Thyroid gland (tissue), 4 donors: ENCODE measurements at regions not wholly inside any gene's neighbourhood (a gene's known extent, or its start where the extent isn't known, plus 50 kb on each side); places are given as distances from the start of the nearest gene placed in this dataset.

ENCODE experiments used
- DNase-seq, 2 donors: peaks; one replicate each; pipeline ENCODE4 v3.0.0-alpha.2; 2019
- H3K27ac ChIP-seq, 3 donors: fragments of 200-600 bp; sonication (generic); 1 replicate in 2 of 3; 2 replicates in 1 of 3; pipeline ENCODE4 v1.5.1; 2016 to 2019; ENCODE audit warnings: mild to moderate bottlenecking in 1 of 3, moderate library complexity in 1 of 3
- H3K27me3 ChIP-seq: fragments of 200-600 bp; sonication (generic); one replicate; pipeline ENCODE4 v1.5.1; 2019
- H3K36me3 ChIP-seq, 2 donors: fragments of 200-600 bp; sonication (generic); one replicate each; pipeline ENCODE4 v1.5.1; 2016 to 2019
- H3K4me1 ChIP-seq, 2 donors: fragments of 200-600 bp; sonication (generic); one replicate each; pipeline ENCODE4 v1.5.1; 2017 to 2019
- H3K4me3 ChIP-seq, 3 donors: fragments of 200-600 bp; sonication (generic); replicated peaks in 1 of 3; 1 replicate in 2 of 3; 2 replicates in 1 of 3; pipeline ENCODE4 v1.5.1; 2016; ENCODE audit warnings: mild to moderate bottlenecking in 1 of 3
- H3K9me3 ChIP-seq: fragments of 200-600 bp; sonication (generic); one replicate; pipeline ENCODE4 v1.5.1; 2017
- CTCF ChIP-seq, 6 experiments: fragments of 200-600 bp in 3 of 6; fragments of 450-650 bp in 3 of 6; sonication (generic) in 3 of 6; IDR thresholded peaks; one replicate each; pipeline ENCODE4 v1.5.1; 2016 to 2019; ENCODE audit warnings: antibody characterized with exemption in 6 of 6, mild to moderate bottlenecking in 2 of 6, inconsistent platforms in 1 of 6, moderate library complexity in 1 of 6
- POLR2A ChIP-seq, 2 donors: fragments of 450-650 bp; IDR thresholded peaks; one replicate each; pipeline ENCODE4 v1.6.1; 2017; ENCODE audit warnings: antibody characterized with exemption in 2 of 2, mild to moderate bottlenecking in 2 of 2, moderate library complexity in 1 of 2
- WGBS, 2 donors: methylation state at CpG; one replicate each; pipeline ENCODE4 v1.1.5; 2017; 5-methylcytosine and 5-hydroxymethylcytosine counted together
- intact Hi-C: fragments of 100-400 bp; cut with DNase I; formaldehyde crosslinking; loops from one replicate; pipeline ENCODE4 v1.15.1; 2023

GRCh38 chr18:38902796-38903195 lies 1337.2 kb upstream of the CELF4 start:
- intact Hi-C loops, result no loop called here
- no peak overlapping the region for H3K4me3 ChIP-seq
- 63 to 67% methylated on average over 2 of the region's 2 CpGs for WGBS, 2 donors
- no peaks in the 10 kb centered on the region for H3K4me1 ChIP-seq
- no peak overlapping the region for H3K27ac ChIP-seq
- H3K36me3 ChIP-seq, result no peaks in the 10 kb centered on the region
- no peaks in the 10 kb centered on the region for H3K27me3 ChIP-seq
- DNase-seq, result no peak
- TF ChIP-seq POLR2A (IDR thresholded peaks at IDR 0.05), result no peak
- TF ChIP-seq CTCF (IDR thresholded peaks at IDR 0.05), result no peak
- no peaks in the 10 kb centered on the region for H3K9me3 ChIP-seq

- WGBS, 2 donors, result 78 to 92% methylated on average over 4 of the region's 4 CpGs
- Histone ChIP-seq H3K27me3 (no peaks in the 10 kb centered on the region), H3K4me1 (no peaks in the 10 kb centered on the region), H3K4me3 (no peak overlapping the region), H3K9me3 (no peaks in the 10 kb centered on the region), H3K27ac (no peak overlapping the region), H3K36me3 (no peaks in the 10 kb centered on the region)
- DNase-seq, result no peak
- intact Hi-C loops, result no loop called here
- no peak for TF ChIP-seq POLR2A (IDR thresholded peaks at IDR 0.05)
- TF ChIP-seq CTCF (IDR thresholded peaks at IDR 0.05), result no peak
Observed at GRCh38 chr18:38900445-38900844, 1334.8 kb upstream of the CELF4 start.

- Histone ChIP-seq H3K4me1 (no peaks in the 10 kb centered on the region), H3K27ac (no peak overlapping the region), H3K27me3 (no peaks in the 10 kb centered on the region), H3K9me3 (no peaks in the 10 kb centered on the region), H3K36me3 (no peaks in the 10 kb centered on the region), H3K4me3 (no peak overlapping the region)
- WGBS, 2 donors, result 92 to 93% methylated on average over 2 of the region's 2 CpGs
- no peak for DNase-seq
- TF ChIP-seq POLR2A (IDR thresholded peaks at IDR 0.05) (no peak), CTCF (IDR thresholded peaks at IDR 0.05) (no peak)
- intact Hi-C loops, result no loop called here
Observed at GRCh38 chr18:38900031-38900430, 1334.4 kb upstream of the CELF4 start.

GRCh38 chr18:38899252-38899651 lies 1333.7 kb upstream of the CELF4 start:
- TF ChIP-seq POLR2A (IDR thresholded peaks at IDR 0.05) (no peak), CTCF (IDR thresholded peaks at IDR 0.05) (no peak)
- WGBS, 2 donors, result 92 to 98% methylated on average over 2 of the region's 2 CpGs
- Histone ChIP-seq H3K9me3 (no peaks in the 10 kb centered on the region), H3K4me3 (no peak overlapping the region), H3K27me3 (no peaks in the 10 kb centered on the region), H3K36me3 (no peaks in the 10 kb centered on the region), H3K4me1 (no peaks in the 10 kb centered on the region), H3K27ac (no peak overlapping the region)
- no peak for DNase-seq
- intact Hi-C loops, result no loop called here

- WGBS, 2 donors, result 56 to 65% methylated on average over 3 of the region's 3 CpGs
- Histone ChIP-seq H3K27ac (no peak overlapping the region), H3K4me3 (no peak overlapping the region), H3K9me3 (no peaks in the 10 kb centered on the region), H3K36me3 (no peaks in the 10 kb centered on the region), H3K4me1 (no peaks in the 10 kb centered on the region), H3K27me3 (no peaks in the 10 kb centered on the region)
- no peak for DNase-seq
- TF ChIP-seq CTCF (IDR thresholded peaks at IDR 0.05) (no peak), POLR2A (IDR thresholded peaks at IDR 0.05) (no peak)
- intact Hi-C loops, result no loop called here
Observed at GRCh38 chr18:38898167-38898566, 1332.6 kb upstream of the CELF4 start.
